DLD1 (cell line): ENCODE measurements at regions not wholly inside any gene's neighbourhood (a gene's known extent, or its start where the extent isn't known, plus 50 kb on each side); places are given as distances from the start of the nearest gene placed in this dataset.

Experiments
- in situ Hi-C: cut with HindIII; loops from 2 replicates; pipeline ENCODE4 v1.10.0; 2017; ENCODE audit warnings: low sequenced_read_pairs

DNA sequence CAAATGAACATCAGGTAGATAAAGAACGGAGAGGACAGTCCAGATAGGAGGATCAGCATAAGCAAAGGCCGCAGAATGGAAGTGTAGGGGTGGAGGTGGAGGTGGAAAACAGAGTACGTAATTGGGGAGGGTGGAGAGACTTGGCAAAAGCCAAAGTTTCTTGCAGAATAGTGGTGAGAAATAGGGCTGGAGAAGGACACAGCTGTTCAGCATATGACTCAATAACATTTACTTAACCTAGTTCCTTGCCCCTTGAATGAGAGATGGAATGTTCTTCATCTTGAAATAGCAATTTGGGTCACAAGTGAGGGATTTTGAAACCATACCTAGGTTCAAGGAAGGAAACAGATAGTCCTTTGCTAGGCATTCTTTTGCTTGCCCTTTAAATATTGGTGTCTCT is 235.9 kb upstream of the ARHGAP20 start:
- in situ Hi-C loops = no loop called here

DNA sequence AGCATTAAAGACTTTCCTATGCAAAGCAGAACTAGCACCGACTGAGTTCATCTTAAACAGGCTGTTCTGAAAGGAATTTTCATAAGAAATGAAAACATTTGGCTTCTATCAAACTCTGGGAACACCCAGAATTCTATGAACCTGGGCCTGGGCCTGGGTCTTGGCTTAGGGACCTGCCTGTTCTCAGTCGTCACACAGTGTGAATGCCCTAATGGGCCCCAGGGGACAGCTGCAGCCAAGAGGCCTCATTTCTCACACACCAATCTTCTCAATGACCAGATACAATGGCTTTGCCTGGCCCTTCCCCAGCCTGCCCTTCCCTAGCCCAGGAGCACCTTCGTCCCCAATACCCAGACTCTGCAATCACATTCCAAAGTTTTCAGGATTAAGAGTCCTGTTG is 234.9 kb upstream of the ARHGAP20 start:
- in situ Hi-C loops = no loop called here

DNA sequence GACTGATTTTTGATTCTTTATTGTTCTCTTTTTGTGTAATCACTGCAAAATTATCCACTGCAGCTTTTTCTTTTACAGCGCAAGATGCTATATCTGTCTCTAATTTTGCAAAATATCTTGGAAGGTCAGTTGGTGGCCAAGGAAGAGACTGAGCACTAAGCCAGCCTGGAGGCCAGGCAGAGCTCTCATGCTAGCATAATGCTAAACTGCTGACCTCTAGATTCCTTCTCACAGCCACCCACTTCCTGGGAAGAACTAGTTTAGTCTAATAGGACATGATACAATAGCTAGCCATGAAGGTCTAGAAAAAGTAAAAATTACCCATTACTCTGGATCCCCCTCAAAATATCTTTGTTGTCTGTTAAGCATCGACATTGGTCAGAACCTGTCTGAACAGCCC is 227.2 kb upstream of the ARHGAP20 start:
- in situ Hi-C loops = no loop called here

DNA sequence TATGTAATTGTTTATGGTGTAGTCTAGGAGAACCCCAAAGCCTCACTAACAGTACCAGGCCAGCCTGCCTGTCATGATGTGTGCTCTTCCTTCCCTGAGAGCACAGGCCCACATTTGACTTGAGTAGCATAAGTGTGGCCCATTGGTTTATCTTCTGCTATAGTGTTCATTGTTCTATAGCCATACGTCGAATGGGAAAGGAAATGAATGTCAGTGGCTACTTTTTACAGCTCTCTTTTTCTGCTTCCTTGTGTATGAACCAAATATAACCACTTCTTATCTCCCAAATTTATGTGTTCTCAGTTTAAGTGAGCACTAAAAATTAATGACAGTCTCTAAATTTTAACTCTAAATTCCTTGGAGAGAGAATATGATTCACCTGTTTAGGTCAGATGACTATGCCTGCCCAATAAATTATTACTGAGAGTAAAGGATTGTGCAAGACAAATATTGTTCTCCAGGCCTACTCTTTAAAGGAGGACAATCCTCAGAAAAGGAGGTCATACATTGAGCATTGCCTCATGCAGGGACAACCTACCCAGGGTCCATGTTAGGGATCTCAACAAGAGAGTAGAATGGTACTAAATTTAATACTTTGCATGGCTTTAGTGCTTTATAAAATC is 222.9 kb upstream of the ARHGAP20 start:
- in situ Hi-C loops = no loop called here

DNA sequence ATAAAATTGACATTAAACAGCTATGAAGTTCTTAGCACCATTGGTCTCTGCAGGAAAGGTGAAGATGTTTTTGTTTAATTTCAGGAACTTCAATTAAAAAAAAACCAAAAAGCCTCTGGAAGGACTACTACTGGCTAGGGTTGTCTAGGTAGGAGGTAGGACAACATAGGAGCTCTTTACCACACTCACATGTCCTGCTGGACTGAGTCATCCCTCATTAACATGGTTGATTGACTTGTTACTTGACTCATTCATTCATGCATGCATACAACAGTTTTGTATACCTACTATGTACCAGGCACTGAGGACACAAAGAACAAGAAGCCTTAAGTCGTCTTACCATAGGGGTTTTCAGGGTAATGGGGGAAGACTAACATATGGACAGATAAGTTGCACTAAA is 216.9 kb upstream of the ARHGAP20 start:
- in situ Hi-C loops = no loop called here

DNA sequence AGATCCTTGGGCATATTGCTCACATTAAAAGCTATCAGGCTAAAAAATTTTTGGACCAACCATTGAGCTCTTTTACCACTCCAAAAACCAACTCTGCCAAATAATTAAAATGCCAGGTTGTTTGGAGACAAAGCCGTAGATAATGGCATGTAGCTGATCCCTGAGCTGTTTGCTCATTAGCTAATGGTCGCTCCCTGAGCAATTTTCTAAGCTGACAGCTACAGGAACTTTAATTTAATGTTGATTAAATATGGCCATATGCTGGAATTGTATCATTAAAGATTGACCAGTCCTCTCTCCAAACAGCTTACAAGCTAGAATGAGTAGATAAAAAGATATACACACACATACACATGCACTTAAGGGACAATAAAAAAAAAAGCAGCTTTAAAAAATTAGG is 216.2 kb upstream of the ARHGAP20 start:
- in situ Hi-C loops = no loop called here

DNA sequence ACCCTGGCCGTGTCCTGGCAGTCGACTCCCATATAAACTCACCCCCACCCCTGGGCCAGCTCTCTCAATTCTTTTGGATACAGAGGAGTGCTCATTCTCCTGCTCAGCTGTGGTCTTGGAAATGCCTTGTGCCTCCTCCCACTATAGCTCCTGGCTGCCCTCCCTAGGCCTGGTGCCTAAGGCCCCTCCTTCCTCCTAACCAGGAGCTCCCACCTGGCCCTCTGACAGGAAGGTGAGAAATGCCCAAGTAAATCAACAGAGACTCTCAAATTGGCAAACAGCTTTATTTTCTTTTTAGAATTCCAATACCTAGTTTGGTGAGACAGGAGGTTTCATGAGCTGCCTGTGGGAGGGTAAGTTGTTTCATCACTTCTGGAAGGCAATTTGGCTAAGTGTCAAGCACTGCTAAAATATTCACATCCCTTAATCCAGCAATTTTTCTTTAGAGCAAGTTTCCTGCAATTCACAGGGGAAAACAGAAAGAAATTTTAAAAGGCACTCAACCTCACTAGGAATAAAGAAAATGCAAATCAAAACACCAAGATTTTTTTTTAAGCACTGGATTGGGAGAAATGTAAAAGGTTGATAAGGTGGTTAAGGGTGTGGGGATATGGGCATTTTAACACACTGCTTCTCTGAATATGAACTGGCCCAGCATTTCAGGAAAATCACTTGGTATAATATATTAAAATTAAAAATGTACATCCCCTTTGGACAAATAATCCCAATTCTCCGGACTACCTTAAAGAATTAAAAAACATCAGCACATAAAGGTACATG is 209.7 kb upstream of the ARHGAP20 start:
- in situ Hi-C loops = no loop called here

DNA sequence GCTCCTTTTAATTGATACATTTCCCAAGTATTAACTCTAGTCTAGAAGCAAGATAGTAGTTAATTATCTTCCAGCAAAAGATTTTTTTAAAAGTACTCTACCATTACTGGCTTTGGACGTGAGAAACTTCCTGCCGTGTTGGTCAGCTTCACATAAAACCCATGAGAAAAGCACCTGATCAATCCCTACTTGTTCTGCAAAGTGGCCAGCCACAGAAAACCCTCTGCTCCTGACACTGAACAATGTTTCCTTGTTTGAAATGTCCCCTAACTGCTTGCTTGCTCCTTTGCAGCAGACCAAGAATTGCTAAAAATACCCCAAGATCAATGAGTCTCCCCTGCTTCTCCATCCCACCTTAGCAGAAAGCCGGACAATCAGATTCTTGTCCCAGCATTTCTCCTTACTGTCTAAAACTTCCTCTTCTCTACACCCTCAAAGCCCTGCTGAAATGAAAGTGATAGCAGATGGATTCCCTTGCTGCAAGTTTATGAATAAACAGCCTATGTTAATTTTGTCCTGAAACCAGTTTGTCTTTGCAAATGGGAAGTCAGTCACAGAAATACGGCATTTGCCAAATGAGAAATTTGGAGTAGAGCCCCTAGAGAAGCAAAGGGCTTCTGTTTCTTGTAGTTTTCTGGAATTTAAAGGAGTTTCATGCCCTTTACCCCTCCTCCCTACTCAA is 207.1 kb upstream of the ARHGAP20 start:
- in situ Hi-C loops = no loop called here

DNA sequence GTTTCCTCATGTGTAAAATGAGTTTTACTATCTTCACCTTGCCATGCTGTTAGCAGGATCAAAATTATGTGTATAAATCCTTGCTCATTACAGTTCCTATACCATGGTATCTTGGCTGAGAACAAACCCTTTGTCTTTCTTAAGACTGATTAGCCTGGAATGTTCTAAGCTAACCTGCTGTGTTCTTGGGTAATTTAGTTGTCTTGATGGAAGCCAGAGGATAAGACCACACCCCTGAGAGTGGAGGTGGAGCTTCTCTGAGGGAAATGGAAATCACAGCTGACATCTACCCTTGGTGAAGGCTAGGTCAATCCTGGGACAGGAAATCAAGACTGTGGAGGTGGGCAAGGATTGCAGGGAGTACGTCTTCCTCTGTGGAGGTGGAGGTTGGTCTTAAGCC is 206.1 kb upstream of the ARHGAP20 start:
- in situ Hi-C loops = no loop called here

DNA sequence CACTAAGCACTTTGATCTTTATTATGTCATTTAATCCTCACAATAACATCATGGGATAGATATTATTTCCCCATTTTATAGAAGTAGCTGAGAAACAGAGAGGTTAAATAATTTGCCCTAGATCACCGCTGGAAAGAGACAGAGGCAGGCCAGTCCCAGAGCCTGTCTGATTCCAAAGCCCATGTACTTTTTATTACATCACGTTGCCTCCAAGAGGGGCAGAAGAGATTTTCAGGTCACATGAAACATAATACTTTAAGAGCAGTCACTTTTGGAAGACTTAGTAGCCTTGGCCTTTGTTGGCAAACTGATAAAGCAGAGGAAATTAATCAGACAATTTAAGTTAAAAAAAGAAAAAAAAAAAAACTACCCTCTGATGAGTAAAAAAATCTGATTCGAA is 200.2 kb upstream of the ARHGAP20 start:
- in situ Hi-C loops = no loop called here

DNA sequence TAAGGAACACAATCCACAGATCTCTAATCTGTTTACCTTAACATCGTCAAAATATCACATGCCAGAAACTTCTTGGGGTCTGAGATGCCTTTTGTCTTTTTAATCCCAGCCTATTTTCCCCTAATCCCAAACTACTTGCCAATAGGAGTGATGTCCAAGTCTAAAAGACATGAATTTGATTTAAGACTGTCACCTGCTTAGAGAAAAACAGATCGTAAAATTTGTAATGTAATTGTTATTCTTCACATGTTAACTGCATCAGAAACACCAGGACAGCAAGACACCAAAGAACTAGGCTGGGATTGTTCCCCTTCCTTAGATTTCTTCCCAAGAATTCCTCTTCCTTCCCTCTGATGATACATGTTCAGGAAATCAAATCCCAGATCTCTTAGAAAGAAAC is 198.1 kb upstream of the ARHGAP20 start:
- in situ Hi-C loops = no loop called here

DNA sequence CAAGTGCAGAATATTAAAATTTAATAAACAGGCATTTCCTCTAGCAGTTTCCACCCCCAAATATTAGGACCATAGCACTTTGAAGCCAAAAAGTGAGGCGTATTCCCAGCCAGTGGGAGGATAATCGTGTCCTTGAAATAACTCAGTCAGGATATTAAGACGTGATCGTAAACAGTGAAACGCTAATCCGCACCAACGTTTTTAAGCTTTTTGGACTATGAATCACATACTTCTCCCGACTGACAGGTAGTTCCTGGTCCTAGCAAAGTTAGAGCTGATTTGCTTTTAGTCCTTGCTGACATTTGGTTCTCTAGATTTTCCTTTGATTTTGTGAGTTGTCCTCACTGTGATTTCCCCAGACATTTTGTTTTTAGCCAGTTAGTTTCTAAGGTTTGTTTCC is 197.1 kb upstream of the ARHGAP20 start:
- in situ Hi-C loops = no loop called here

DNA sequence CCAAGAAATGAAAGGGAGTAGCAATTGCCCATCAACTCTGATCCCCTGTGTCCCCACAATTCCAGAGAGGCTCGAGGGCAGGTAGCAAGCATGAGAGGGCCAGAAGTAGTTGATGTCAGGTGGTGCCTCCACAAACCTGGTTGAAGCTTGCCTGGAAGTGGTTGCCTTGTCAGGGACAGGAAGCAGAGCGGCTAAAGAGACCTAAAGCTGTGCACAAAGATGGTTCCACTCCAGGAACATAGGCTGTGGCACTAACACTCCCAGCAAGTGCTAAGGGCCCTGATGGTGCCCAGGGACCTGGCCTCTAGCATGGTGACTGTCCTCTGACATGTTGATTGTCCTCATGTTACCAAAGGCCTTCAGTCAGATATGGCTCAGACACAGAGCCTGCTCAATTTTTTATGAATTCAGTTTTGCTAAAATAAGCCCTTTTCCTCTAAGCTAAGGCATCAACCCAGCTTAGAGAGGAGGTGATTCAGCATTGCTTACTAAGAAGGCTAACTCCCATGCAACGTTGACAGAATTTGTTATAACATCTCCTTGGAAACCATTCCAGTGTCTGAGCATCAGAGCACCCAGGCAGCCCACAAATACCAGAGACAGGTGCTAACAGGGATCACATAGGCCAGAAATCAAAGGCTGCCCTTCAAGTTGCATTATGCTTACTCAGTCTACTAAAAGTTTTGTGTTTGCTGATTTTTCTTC is 196.3 kb upstream of the ARHGAP20 start:
- in situ Hi-C loops = no loop called here

DNA sequence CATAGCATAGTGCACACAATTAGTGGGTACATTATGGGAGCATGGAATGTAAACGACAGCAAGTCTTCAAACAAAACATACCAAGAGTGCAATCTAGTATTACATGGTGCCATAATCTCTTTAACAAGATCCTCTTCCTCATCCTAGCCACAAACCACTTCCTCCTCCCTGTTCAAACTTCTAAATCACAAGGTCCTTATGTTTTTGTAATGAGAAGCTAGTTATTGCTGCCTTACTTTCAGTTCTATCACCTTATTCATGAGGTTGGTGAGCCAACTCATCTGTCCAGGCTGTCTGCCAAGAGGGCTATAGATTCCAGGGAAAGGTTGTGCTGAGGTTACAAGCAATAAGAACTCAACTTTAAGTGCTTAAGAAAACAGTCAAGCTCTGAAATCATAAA is 195.4 kb upstream of the ARHGAP20 start:
- in situ Hi-C loops = no loop called here

DNA sequence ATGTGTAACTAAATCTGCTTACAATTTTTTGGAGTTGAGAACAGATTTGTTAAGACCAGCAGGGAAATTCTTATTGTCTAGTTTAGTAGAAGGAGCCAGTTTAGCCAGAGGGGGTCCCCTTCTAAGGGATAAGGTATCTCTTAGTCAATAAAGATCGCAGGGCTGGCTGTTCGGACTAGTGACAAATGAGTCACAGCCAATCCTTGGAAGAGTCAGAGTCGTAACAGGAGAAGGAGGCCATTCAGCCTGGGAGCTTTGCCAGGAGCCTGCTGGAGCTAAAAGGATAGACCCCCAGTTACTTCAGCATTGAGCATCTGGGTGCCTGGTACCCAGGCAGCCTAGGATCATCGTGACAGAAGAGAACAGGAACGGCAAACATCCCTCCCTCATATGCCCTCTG is 191.6 kb upstream of the ARHGAP20 start:
- in situ Hi-C loops = no loop called here

DNA sequence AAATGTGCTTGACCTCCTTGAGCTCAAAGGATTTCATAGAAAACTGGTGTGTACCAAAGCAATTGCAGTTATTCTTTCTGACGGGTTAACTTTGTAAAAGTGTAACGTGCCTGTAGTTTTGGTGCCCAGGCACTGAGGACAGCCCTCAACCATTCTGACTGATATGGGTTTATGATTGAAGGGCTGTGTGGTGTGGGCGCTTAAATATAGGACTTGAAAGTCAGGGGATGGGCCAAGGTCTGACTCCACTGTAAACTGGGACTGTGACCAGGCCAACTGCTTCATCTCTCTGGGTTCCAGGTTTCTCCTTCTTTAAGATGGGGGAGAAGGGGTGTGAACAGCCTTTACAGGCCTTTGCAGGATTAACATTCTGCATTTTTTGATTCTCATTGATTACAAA is 191.1 kb upstream of the ARHGAP20 start:
- in situ Hi-C loops = no loop called here

DNA sequence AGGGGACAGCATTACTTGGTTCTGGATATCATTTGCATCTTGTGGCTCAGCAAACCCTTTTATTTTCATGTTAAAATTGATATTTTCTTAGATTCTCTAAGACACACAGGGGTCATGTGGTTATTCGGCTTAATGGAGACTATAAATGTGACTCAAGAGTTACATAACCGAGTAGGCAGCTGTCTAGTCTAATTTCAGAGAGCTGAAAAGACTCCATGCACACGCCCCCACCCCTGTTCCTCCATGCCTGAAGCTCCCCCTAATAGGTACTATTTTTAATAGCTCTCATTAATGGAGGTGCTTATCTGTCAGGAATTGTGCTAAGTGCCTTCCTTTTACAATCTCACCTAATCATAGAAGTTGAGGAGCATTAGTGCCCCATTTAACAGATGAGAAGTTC is 189.2 kb upstream of the ARHGAP20 start:
- in situ Hi-C loops = no loop called here

DNA sequence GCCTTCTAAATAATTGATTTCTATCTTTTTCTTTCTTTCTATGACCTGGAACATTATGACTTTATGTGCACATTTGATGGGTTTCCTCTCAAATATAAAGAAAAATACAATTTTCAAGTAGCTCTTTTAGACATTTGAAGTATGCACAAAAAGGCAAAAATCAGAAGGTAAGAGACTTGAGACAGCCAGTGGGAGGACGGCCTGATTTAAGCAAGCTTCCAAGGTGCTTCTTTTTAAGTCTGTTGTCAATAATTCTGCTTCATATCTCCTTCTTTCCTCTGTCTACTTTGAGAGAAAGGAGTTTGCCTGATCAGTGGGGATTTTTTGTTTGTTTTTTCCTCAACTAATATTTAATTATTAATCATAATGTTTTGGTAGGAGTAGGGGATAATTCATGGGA is 188.2 kb upstream of the ARHGAP20 start:
- in situ Hi-C loops = no loop called here

DNA sequence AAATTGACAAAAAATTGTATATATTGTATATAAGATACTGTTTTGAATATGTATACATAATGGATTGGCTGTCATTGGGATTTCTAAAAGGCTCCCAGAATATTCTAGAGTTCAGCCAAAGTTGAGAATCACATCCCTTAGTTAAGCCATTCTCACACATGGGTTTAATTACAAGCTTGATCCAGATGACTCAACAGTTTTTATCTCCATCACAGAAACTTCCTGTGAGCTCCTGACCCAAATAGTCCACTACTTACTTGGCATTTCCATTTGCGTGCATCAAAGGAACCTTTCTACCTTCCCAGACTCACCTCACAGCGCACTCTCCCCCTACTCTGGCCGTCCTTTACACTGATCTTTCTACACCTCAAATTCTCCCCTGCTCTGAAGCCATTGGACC is 184.8 kb upstream of the ARHGAP20 start:
- in situ Hi-C loops = no loop called here

DNA sequence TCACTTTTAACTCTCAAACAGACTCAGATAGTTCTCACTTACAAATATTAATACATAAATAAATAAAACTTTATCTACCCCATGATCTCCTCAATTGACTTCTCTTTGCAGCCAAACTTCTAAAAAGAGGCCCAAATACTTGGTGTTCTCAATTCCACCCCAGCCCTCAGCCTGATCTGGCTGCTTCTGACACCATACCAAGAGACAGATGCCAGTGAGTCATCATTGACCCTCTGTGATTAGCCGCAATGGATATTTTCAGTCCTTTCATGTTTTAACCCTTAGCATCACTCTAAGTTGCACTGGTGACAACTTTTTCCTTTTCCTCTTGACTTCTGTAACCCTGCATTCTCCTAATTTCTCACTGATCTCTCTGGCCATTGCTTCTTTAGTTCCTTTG is 184.1 kb upstream of the ARHGAP20 start:
- in situ Hi-C loops = no loop called here

DNA sequence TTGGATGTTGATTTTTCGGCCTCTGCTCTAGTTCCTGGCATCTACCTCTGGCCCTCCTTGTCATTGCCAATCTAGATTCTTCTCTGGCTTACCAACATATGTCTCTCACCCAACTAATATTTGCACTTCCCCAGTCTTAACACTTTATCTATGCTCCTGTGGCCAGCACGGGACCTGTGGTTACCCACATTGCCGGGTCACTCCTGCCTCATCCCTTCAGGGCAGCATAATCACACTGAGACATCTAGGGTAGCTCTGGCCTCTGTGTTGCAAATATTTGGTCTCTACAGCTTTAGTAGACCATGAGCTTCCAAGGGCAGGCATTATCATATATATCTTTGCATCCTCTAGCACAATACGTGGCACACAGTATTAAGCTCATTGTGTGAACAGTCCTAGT is 182.0 kb upstream of the ARHGAP20 start:
- in situ Hi-C loops = no loop called here
